Caki2 (cell line): ENCODE measurements at regions not wholly inside any gene's neighbourhood (a gene's known extent, or its start where the extent isn't known, plus 50 kb on each side); places are given as distances from the start of the nearest gene placed in this dataset.

Experiments used
- DNase-seq: peaks from one replicate; pipeline ENCODE4 v3.0.0-alpha.2; 2015; ENCODE audit warnings: low read depth
- in situ Hi-C: cut with HindIII; loops from 2 replicates; pipeline ENCODE4 v1.10.0; 2016; ENCODE audit warnings: low sequenced_read_pairs, low pct_unique_long_range_greater_than_20kb, mixed read lengths

DNA sequence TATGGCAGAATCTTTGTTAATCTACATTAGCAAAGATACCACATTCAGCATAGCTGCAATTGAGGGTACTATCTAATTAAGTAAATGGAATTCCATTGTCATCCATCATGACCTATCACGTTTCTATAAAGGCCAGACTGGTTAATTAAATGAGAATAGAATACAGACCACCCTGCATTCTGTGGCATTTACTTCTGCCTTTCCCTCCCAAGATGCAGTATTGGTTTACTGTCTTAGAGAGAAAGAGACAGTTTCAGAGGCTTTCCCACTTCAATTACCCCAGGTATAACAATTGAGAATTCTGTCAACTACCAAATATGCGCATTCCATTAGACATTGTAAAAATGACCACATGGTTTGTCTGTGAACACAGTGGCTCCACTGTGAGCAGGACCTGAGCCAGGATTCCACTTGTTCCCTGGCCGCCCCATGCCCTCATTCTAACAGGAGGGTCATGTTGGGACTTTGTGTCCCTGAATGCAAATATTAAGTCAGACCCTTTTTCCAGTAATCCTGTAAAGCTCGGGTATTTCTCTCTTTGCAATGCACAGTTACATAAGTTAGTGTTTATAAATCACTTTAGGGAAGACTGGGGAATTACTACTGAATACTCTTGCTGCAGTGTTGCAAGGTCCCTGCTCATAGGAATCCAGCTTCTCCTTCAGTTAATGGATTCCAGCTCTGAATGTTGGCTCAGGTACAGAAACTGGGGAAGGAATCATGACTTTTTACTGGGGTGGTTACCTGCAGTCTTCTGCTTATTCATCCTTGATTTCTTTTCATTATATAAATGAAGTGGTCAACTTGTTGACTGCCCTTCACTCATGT is 261.0 kb downstream of the PDGFC start:
- in situ Hi-C loops: no loop called here
- no peak for DNase-seq

DNA sequence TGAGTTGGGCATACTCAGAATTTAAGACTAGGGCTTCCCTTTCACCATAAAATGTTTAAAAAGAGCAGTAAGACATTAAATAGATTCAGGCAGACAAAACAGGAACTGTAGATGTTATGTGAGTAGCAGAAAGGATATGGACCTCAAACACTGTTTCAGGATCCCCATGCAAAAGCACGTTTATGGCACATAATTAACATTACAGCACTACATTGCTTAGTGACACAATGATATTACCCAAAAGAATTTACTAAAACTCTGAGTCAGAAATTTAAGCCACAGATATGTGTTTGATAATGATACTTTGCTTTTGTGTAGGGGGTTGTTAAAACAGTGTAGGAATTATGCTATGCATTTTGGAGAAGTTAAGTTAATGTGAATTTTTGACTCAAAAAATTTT is 266.3 kb downstream of the PDGFC start:
- in situ Hi-C loops: no loop called here
- no peak for DNase-seq

DNA sequence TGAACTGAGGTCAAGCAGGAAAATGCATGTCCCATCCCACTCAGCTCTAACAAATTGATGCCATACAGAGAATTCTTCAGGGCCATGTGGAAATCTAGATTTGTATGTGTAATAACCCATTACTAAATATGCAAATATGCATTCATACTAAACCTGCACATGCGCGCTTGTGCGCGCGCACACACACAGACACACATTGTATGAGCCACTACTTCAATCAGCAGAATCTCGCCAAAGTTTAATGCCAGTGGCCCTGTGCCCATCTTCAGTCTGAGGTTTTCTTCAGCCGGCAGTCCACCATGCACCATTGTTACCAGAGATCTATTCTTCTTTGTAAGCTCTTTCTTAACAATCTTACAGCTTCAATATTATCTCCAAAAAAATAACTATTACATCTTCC is 276.4 kb downstream of the PDGFC start:
- in situ Hi-C loops: no loop called here
- DNase-seq: no peak

DNA sequence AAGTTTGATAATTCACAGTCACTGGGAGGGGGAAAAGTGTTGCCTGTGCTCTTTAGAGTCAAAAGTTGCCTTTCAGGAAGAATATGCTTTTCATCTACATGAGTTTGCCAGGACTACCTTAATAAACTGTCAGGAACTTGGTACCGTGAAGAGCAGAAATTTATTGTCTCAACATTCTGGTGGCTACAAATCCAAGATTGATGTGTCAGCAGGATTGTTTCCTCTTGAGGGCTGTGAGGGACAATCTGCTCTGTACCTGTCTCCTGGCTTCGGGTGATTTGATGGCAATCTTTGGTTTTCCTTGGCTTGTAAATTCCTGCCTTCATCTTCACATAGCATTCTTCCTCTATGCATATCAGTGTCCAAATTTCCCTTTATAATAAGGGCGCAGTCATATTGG is 277.2 kb downstream of the PDGFC start:
- in situ Hi-C loops: no loop called here
- no peak for DNase-seq

DNA sequence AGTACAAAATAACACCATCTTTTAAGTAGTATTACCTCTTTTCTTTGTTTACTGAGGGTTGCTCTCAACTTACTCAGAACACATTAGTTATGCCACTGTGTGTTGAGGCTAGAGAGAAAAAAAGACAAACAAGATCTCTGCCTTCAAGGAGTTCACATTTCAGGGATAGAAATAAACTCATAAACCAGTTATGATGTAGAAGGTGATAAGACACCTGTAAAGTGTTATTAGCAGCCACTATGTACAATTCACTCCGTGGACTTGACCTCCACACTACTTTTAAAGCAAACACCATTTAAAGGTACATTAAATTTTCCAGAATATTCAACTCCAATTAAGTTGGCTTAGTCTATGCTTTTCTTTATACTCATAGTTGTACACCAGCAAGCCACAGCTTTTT is 278.0 kb downstream of the PDGFC start:
- in situ Hi-C loops: no loop called here
- DNase-seq: no peak

DNA sequence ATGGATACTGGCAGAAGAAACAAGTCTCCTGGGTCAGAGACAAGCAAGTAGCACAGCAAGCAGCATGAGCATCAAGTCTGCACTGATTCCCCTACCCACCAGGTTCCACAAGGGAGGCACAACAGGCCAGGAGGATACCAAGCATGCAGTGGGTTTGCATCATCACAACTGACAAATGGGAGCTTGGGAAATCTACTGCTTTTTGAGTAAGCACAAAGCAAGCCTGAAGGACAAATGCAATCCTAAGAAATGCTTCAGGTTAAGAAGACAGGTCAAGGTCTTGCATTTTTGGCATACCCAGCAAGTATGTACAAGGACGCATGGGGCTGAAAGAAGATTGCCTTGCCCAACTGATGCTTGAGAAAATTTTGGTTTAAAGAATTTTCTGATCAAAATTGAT is 279.6 kb downstream of the PDGFC start:
- DNase-seq: no peak
- in situ Hi-C loops: no loop called here

DNA sequence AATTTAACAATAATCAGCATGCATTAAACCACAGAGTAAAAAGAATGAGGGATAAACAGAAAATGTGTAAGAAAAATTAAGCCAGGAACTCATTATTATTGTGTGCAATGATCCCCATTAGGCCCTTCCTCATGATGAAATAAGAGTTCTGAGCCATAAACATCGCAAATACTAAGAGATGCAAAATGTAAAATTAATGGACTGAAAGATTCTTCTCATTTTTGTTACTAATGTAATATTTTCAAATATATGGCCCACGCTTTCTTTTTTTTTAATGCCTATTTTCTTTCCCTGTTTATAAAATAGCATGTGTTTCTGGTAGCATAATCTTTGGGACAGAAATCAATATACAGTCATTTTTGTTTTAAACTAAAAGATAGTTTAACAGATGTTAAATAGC is 281.0 kb downstream of the PDGFC start:
- no peak for DNase-seq
- in situ Hi-C loops: no loop called here

DNA sequence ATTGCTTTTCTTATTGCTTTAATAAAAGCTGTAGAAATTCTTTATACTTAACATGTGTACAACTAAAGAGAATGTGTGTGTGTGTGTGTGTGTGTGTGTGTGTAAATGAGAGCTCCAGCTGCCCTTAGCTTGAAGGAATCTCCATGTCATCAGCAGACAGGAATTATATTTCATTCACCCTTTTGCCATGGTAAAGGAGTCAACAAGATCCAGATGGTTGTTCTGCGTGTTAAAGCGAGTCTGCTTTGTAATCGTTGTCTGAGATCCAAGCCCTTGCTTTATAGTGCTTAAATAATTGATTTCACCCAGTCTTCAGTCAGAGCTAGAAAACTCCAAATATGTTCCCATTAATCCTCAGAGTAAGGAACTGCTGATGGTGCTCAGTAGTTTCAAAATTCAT is 285.5 kb downstream of the PDGFC start:
- in situ Hi-C loops: no loop called here
- no peak for DNase-seq

DNA sequence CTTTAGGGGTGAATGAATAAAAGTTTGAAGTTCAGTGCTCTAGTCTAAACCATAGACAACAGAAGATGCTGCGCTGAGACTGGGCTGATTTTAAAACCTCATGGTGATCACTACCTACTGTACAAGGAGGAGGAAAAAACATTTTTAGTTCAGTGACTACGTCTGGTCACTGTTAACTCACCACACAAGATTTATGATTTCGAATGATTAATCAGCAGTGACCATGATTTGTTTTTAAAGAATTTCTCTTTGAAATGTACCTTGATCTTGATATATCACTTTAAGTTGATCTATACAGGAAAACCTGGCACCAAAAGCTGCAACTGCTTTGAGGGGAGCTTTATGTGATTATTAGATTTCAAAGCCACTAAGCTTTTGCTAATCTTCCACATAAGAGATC is 286.3 kb downstream of the PDGFC start:
- no peak for DNase-seq
- in situ Hi-C loops: no loop called here

DNA sequence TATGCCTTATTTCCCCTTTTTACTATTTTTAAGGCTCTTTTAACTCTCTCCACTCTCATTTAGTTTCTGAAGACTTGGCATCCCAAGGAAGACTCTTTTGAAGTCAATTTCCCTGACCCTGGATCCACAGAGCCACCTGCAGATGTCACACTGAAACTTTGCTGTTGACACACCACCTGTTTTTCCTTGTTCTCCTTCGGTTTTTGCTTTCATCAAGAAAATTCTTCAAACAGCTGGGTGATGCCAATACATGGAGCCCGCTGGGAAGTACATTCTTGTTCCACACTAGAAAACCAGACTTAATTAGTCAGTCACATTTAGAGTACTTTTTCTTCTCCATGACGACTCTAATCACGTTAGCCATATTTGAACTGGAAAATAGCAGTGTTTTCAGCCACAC is 293.9 kb downstream of the PDGFC start:
- no peak for DNase-seq
- in situ Hi-C loops: no loop called here

DNA sequence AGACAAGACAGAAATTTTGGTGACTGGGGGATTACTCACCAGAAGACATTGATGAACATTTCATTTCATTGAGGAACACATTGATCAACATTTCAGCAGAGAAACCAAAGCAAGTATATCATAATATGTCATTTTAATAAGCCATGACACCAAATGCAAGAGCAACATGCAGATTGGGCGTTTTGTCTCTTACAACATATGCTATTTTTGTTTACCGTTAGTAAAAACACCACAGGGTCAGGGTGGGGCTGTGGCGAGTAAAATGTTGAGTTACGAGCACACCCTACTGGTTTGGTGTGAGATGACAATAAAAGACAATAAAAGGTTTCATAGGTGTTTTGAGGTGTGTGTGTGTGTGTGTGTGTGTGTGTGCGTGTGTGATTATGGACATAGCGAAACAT is 294.5 kb downstream of the PDGFC start:
- in situ Hi-C loops: no loop called here
- no peak for DNase-seq

DNA sequence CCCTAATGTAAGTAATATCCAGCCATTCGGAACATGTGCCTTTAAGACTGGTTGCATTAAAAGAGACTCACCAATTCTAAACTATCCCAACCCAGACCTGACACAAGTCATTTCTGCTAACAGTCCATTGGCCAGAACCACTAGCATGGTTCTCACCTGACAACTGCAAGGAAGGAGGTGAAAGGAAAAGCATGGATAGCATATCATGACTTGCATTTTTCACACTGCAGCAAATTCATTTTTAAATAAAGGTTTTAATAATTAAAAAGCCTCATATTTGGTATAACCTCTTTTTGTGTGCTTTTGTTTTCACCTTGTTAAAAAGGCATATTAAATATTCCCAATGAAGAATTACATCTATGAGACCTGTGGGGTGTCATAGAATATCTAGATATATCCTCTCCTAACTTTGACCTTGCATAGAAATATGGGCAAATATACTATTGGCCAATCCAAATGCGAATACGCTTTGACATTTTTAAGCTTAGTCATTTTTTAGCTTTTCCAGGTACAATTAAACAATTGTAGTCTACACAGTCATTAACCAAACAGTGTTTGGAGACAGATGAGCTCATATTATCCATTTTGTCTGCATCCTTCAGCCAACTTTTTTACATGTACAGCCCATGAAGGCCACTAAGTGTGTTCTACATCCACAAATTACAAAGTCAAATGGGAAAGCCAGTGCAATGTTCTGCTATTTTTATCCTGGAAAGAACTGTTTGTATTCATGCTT is 295.3 kb downstream of the PDGFC start:
- in situ Hi-C loops: no loop called here
- no peak for DNase-seq

DNA sequence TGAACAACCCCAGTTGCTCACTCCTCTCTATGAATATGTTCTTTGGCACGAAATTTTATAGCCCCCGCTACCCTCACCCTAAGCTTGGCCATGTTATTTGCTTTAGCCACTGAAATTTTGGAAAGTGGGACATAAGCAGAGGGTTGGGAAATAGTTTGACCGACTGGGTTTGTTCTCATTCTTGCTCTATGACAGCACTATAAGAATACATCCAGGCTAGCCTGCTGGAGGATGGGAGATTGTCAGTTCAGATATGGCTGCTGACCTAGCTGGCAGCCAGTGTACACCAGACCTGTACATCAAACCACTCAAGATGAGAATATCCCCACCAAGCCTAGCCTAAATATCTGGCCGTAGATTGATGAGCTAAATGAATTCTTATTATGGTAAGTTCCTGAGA is 298.1 kb downstream of the PDGFC start:
- DNase-seq: no peak
- in situ Hi-C loops: no loop called here

DNA sequence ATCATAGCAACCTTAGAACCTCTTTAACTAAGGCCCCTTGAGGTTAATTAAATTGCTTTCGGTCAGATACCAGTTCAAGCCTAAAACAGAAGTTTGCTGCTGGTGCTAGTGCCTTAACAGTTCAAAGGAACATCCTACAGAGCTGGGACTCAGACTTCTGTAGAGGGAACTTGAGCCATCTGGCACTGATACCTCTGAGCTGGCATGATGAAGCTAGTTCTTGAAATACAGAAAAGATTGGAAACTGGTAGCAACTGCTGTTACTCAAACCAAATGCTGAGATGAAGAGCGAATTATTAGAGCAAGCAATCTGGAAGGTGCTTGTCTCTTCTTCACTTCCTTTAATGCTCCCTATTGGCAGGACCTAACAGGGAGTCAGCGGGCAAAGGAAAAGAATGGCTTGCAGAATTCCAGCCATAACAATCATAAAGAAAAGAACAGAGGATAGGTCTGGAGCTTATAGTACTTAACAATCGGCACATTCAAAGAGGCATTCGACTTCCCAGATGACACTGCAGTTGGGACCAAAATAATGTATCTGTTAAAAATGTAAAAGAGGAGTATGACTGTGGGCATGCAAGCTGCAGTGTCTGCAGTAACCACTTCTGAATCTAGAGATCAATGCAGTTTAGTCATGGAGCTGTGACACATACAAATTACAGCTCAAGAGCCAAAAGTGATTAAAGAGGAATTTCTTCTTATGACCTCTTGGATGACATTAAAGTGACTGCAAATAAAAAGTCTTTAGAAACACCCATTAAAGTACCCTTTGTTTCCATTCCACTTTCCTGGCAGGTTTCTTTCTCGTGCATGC is 298.9 kb downstream of the PDGFC start:
- no peak for DNase-seq
- in situ Hi-C loops: no loop called here

DNA sequence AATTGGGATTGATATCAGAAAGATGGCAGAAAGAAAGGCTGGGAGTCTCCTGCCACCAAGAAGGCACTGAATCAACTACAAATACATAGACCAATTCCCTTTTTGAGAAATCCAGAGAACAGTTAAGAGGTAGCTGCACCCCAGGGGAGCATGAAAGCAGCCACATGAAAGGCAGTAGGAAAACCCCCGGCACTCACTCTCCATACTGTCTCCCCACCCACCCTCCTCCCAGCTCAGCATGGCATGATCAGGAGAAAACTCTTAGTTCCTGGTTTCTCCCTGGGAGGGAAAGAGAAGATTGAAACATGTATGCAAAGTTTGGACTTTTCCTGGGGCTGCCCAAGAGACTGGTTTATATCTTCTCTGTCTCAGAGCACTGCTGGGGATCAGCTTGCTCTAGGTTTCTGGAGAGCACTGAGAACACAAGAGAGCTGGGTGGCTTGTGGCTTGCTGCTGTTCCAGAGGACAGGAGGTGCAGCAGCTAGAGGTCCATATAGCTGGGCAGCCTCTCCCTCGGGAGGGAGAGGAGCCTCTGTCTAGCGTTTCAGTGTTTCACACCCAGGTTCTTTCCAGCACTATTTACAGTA is 305.7 kb downstream of the PDGFC start:
- in situ Hi-C loops: no loop called here

DNA sequence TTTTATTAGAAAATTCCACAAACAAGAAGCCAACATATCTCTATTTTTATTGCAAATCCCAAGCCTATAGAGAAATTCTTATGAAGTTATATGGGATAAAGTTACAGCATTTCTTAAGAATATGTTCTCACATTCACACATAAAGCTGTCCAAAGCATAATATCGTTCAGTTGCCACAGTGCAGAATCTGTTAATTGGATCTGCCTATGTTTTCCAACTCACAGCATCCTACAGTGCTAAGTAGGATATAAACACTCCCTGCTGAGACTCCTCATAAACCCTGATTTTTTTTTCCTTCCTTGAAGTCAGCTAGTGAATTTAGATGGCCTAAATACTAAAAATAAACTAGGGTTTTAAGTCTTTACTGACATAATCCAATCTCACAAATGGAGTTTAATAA is 307.9 kb downstream of the PDGFC start:
- in situ Hi-C loops: no loop called here
- no peak for DNase-seq

More for the DNA sequence above, 305.7 kb downstream of the PDGFC start:
- no peak for DNase-seq

DNA sequence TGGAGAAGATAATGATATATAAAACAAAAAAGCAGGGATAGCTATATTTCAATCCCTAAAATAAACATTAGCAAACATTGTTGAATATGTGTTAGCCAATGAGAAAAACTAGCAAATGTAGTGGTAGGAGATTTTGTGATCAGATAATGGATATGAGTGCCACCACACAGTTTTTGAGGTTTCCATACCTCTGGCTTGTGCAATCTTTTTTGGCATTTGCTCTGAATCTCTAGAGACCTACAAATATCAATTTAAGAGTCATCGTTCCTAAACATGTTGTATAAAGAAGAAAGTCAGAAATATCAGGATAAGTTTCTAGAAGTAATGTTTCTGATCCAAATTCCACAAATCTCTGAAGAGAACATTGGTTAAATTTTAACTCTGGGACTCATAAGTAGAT is 308.7 kb downstream of the PDGFC start:
- in situ Hi-C loops: no loop called here
- no peak for DNase-seq

DNA sequence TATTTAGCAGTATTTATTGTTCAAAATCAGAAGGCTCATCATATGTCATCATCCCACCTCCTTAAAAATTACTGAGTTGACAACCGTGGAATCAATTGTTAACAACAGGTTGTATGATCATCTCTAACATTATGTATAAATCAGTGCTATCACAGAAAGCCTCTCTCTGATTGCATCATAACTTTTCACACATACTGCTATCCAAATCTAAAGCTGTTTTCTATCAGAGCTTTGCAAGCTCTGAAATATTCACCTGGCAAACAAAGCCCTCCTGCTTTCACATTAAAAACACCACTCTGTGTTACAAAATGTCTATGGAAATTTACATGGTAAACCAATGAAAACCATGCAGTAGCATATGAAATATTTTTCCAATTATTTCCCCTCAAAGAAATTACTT is 310.0 kb downstream of the PDGFC start:
- DNase-seq: no peak
- in situ Hi-C loops: no loop called here

DNA sequence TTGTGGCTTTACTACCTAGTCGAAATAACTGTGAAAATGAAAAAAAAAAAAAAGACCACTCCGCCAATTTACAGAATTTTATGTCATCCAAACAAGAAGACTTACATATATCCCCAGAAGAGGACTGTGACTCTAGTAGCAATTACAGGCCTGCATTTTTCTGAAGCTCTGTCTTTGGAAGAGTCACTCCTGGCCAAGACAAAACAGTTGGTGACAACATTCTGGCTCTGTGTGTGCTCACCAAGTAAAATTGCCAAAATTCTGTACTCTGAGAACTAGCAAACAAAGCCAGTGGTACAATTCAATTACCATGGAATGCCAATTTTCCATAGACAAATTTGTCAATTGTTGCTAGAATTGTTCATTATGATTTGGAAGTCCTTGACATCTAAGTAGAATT is 311.1 kb downstream of the PDGFC start:
- no peak for DNase-seq
- in situ Hi-C loops: no loop called here
